ENCODE measurements at regions not wholly inside any gene's neighbourhood (a gene's known extent, or its start where the extent isn't known, plus 50 kb on each side); places are given as distances from the start of the nearest gene placed in this dataset.

GRCh38 chr2:120650022-120650644 is 85.5 kb upstream of the GLI2 start:
- no peaks in the 10 kb centered on the region for H3K36me3 ChIP-seq
- TF ChIP-seq, protein P1, sequence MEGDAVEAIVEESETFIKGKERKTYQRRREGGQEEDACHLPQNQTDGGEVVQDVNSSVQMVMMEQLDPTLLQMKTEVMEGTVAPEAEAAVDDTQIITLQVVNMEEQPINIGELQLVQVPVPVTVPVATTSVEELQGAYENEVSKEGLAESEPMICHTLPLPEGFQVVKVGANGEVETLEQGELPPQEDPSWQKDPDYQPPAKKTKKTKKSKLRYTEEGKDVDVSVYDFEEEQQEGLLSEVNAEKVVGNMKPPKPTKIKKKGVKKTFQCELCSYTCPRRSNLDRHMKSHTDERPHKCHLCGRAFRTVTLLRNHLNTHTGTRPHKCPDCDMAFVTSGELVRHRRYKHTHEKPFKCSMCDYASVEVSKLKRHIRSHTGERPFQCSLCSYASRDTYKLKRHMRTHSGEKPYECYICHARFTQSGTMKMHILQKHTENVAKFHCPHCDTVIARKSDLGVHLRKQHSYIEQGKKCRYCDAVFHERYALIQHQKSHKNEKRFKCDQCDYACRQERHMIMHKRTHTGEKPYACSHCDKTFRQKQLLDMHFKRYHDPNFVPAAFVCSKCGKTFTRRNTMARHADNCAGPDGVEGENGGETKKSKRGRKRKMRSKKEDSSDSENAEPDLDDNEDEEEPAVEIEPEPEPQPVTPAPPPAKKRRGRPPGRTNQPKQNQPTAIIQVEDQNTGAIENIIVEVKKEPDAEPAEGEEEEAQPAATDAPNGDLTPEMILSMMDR (IDR thresholded peaks at IDR 0.05), result no peak
- TF ChIP-seq POLR2A (IDR thresholded peaks at IDR 0.05) (no peak), POLR2AphosphoS5 (IDR thresholded peaks at IDR 0.05) (no peak)
- WGBS, result 95% methylated on average over 1 of the region's 1 CpG

DNA sequence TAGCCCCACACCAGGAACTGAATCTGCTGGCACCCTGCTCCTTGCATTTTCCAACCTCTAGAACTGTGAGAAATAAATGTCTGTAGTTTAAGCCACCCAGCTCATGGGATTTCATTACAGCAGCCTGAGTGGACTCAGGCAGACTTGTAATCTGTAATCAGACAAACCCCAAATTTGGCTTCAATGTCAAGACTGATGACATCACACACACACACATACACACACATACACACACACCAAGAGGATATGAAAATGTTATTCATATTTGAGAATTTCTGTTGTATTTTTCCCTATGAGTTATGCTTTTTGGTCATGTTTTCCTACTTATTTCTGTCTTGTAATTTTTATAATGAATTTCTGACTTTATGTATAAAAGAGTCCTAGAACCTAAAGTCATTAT is 83.8 kb upstream of the GLI2 start:
- no peaks in the 10 kb centered on the region for H3K4me1 ChIP-seq (replicated peaks)
- H3K36me3 ChIP-seq, result no peaks in the 10 kb centered on the region
- H3K4me3 ChIP-seq, result no peak overlapping the region
- intact Hi-C loops (cut with DNase I), result no loop called here
- no peak for DNase-seq (ENCODE audit: low spot score)
- TF ChIP-seq, protein P1 (IDR thresholded peaks at IDR 0.05), result no peak
- no peak for TF ChIP-seq POLR2A (IDR thresholded peaks at IDR 0.05)
- TF ChIP-seq POLR2AphosphoS5 (IDR thresholded peaks at IDR 0.05), result no peak
- H3K9me3 ChIP-seq, result no peaks in the 10 kb centered on the region
- H3K27me3 ChIP-seq (replicated peaks; ENCODE audit: insufficient read depth), result no peaks in the 10 kb centered on the region
- no peak overlapping the region for H3K27ac ChIP-seq

More at GRCh38 chr2:120650022-120650644, 85.5 kb upstream of the GLI2 start:
- intact Hi-C loops (cut with DNase I), result no loop called here
- Histone ChIP-seq H3K4me3 (no peak overlapping the region), H3K27ac (no peak overlapping the region), H3K9me3 (no peaks in the 10 kb centered on the region), H3K27me3 (replicated peaks; ENCODE audit: insufficient read depth) (no peaks in the 10 kb centered on the region), H3K4me1 (replicated peaks) (no peaks in the 10 kb centered on the region)
- DNase-seq (ENCODE audit: low spot score), result no peak

- Histone ChIP-seq H3K27ac (no peak overlapping the region), H3K27me3 (replicated peaks; ENCODE audit: insufficient read depth) (no peaks in the 10 kb centered on the region), H3K9me3 (no peaks in the 10 kb centered on the region), H3K4me3 (no peak overlapping the region), H3K4me1 (replicated peaks) (no peaks in the 10 kb centered on the region), H3K36me3 (no peaks in the 10 kb centered on the region)
- TF ChIP-seq POLR2A (IDR thresholded peaks at IDR 0.05), result no peak
- TF ChIP-seq, protein P1 (IDR thresholded peaks at IDR 0.05), result no peak
- TF ChIP-seq POLR2AphosphoS5 (IDR thresholded peaks at IDR 0.05), result no peak
- WGBS, result 88% methylated on average over 2 of the region's 2 CpGs
- intact Hi-C loops (cut with DNase I), result no loop called here
- no peak for DNase-seq (ENCODE audit: low spot score)
Measured at GRCh38 chr2:120653046-120653445, 82.6 kb upstream of the GLI2 start.

- WGBS, result 85% methylated on average over 13 of the region's 13 CpGs
- H3K4me3 ChIP-seq, result no peak overlapping the region
Measured at GRCh38 chr2:120653871-120654270, 81.8 kb upstream of the GLI2 start.

More at GRCh38 chr2:120653871-120654270, 81.8 kb upstream of the GLI2 start:
- Histone ChIP-seq H3K36me3 (no peaks in the 10 kb centered on the region), H3K9me3 (no peaks in the 10 kb centered on the region), H3K4me1 (replicated peaks) (no peaks in the 10 kb centered on the region), H3K27ac (no peak overlapping the region), H3K27me3 (replicated peaks; ENCODE audit: insufficient read depth) (no peaks in the 10 kb centered on the region)
- TF ChIP-seq POLR2AphosphoS5 (IDR thresholded peaks at IDR 0.05) (no peak), POLR2A (IDR thresholded peaks at IDR 0.05) (no peak)
- TF ChIP-seq, protein P1 (IDR thresholded peaks at IDR 0.05), result no peak
- intact Hi-C loops (cut with DNase I), result no loop called here
- no peak for DNase-seq (ENCODE audit: low spot score)
